GM12865 (cell line): ENCODE measurements at regions not wholly inside any gene's neighbourhood (a gene's known extent, or its start where the extent isn't known, plus 50 kb on each side); places are given as distances from the start of the nearest gene placed in this dataset.

Experiments used
- DNase-seq: peaks from one replicate; pipeline ENCODE4 v3.0.0; 2010; ENCODE audit warnings: low read depth
- H3K4me3 ChIP-seq: 2 replicates; pipeline ENCODE4 v1.5.1; 2011; ENCODE audit warnings: mild to moderate bottlenecking, low read depth, low read length, control low read depth
- CTCF ChIP-seq: IDR thresholded peaks from 2 replicates; pipeline ENCODE4 v1.5.1; 2011; ENCODE audit warnings: low read length, control low read depth, low read depth, inconsistent platforms; ENCODE audit not compliant: insufficient read depth; ENCODE audit errors: missing control alignments

- DNase-seq: no peak
- TF ChIP-seq CTCF: no peak
- H3K4me3 ChIP-seq: no peak overlapping the region
Observed at GRCh38 chr20:60135276-60135675, 177.1 kb downstream of the CDH26 start.

- no peak overlapping the region for H3K4me3 ChIP-seq
- no peak for TF ChIP-seq CTCF
- no peak for DNase-seq
Observed at GRCh38 chr20:60136645-60137401, 178.6 kb downstream of the CDH26 start.

- peak; percentile 14 for DNase-seq
- TF ChIP-seq CTCF: peak; percentile 32
- no peak overlapping the region for H3K4me3 ChIP-seq
Observed at GRCh38 chr20:60137657-60138245, 179.5 kb downstream of the CDH26 start.

GRCh38 chr20:60138256-60139220 is 180.3 kb downstream of the CDH26 start:
- no peak for TF ChIP-seq CTCF
- H3K4me3 ChIP-seq: no peak overlapping the region
- no peak for DNase-seq

GRCh38 chr20:60139663-60140446 is 181.6 kb downstream of the CDH26 start:
- no peak for DNase-seq
- no peak overlapping the region for H3K4me3 ChIP-seq
- no peak for TF ChIP-seq CTCF

- H3K4me3 ChIP-seq: no peak overlapping the region
- TF ChIP-seq CTCF: no peak
- no peak for DNase-seq
Observed at GRCh38 chr20:60142587-60142986, 184.4 kb downstream of the CDH26 start.
